Thyroid gland (tissue), 4 donors: ENCODE measurements at regions not wholly inside any gene's neighbourhood (a gene's known extent, or its start where the extent isn't known, plus 50 kb on each side); places are given as distances from the start of the nearest gene placed in this dataset.

Source experiments
- CTCF ChIP-seq, 6 experiments: fragments of 200-600 bp in 3 of 6; fragments of 450-650 bp in 3 of 6; sonication (generic) in 3 of 6; IDR thresholded peaks; one replicate each; pipeline ENCODE4 v1.5.1; 2016 to 2019; ENCODE audit warnings: antibody characterized with exemption in 6 of 6, mild to moderate bottlenecking in 2 of 6, inconsistent platforms in 1 of 6, moderate library complexity in 1 of 6
- POLR2A ChIP-seq, 2 donors: fragments of 450-650 bp; IDR thresholded peaks; one replicate each; pipeline ENCODE4 v1.6.1; 2017; ENCODE audit warnings: antibody characterized with exemption in 2 of 2, mild to moderate bottlenecking in 2 of 2, moderate library complexity in 1 of 2

GRCh38 chr10:34022195-34022594, 687.7 kb upstream of the NRP1 start:
- no peak for TF ChIP-seq CTCF (IDR thresholded peaks at IDR 0.05)
- TF ChIP-seq POLR2A (IDR thresholded peaks at IDR 0.05), result no peak
